ENCODE measurements at regions not wholly inside any gene's neighbourhood (a gene's known extent, or its start where the extent isn't known, plus 50 kb on each side); places are given as distances from the start of the nearest gene placed in this dataset.
"Not testable (repeated sequence)": the region's sequence is repeated elsewhere in the genome, so short reads cannot be mapped to it uniquely, and the experiment has no call there.

- DNase-seq (ENCODE audit: extremely low read depth, low read depth, low spot score), result no peak
Measured at GRCh38 chr5:159493696-159494095, 163.4 kb upstream of the IL12B start.

- no peak for DNase-seq (ENCODE audit: extremely low read depth, low read depth, low spot score)
Measured at GRCh38 chr5:159496773-159497172, 166.5 kb upstream of the IL12B start.

- no peak for DNase-seq (ENCODE audit: extremely low read depth, low read depth, low spot score)
Measured at GRCh38 chr5:159497221-159497620, 166.9 kb upstream of the IL12B start.

- DNase-seq (ENCODE audit: extremely low read depth, low read depth, low spot score), result no peak
Measured at GRCh38 chr5:159498630-159499029, 168.3 kb upstream of the IL12B start.

- DNase-seq (ENCODE audit: extremely low read depth, low read depth, low spot score), result not testable (repeated sequence)
Measured at GRCh38 chr5:159502116-159502515, 171.8 kb upstream of the IL12B start.

- DNase-seq (ENCODE audit: extremely low read depth, low read depth, low spot score), result no peak
Measured at GRCh38 chr5:159503236-159503635, 172.9 kb upstream of the IL12B start.

GRCh38 chr5:159504106-159504856, 174.0 kb upstream of the IL12B start:
- DNase-seq (ENCODE audit: extremely low read depth, low read depth, low spot score), result no peak

GRCh38 chr5:159504857-159505304, 174.6 kb upstream of the IL12B start:
- no peak for DNase-seq (ENCODE audit: extremely low read depth, low read depth, low spot score)

- DNase-seq (ENCODE audit: extremely low read depth, low read depth, low spot score), result no peak
Measured at GRCh38 chr5:159507055-159507454, 176.8 kb upstream of the IL12B start.

GRCh38 chr5:159507661-159508060, 177.4 kb upstream of the IL12B start:
- no peak for DNase-seq (ENCODE audit: extremely low read depth, low read depth, low spot score)

GRCh38 chr5:159508344-159508743, 178.1 kb upstream of the IL12B start:
- DNase-seq (ENCODE audit: extremely low read depth, low read depth, low spot score), result no peak

GRCh38 chr5:159509002-159509660, 178.8 kb upstream of the IL12B start:
- no peak for DNase-seq (ENCODE audit: extremely low read depth, low read depth, low spot score)

- DNase-seq (ENCODE audit: extremely low read depth, low read depth, low spot score), result no peak
Measured at GRCh38 chr5:159510282-159510681, 180.0 kb upstream of the IL12B start.

GRCh38 chr5:159511570-159511969, 181.3 kb upstream of the IL12B start:
- no peak for DNase-seq (ENCODE audit: extremely low read depth, low read depth, low spot score)

- no peak for DNase-seq (ENCODE audit: extremely low read depth, low read depth, low spot score)
Measured at GRCh38 chr5:159512064-159512463, 181.8 kb upstream of the IL12B start.

- no peak for DNase-seq (ENCODE audit: extremely low read depth, low read depth, low spot score)
Measured at GRCh38 chr5:159514229-159514810, 184.0 kb upstream of the IL12B start.

- DNase-seq (ENCODE audit: extremely low read depth, low read depth, low spot score), result no peak
Measured at GRCh38 chr5:159515197-159515596, 184.9 kb upstream of the IL12B start.

- no peak for DNase-seq (ENCODE audit: extremely low read depth, low read depth, low spot score)
Measured at GRCh38 chr5:159515909-159516415, 185.7 kb upstream of the IL12B start.

- no peak for DNase-seq (ENCODE audit: extremely low read depth, low read depth, low spot score)
Measured at GRCh38 chr5:159518371-159518770, 188.1 kb upstream of the IL12B start.

- DNase-seq (ENCODE audit: extremely low read depth, low read depth, low spot score), result no peak
Measured at GRCh38 chr5:159519365-159519764, 189.1 kb upstream of the IL12B start.

GRCh38 chr5:159522841-159523240, 192.6 kb upstream of the IL12B start:
- no peak for DNase-seq (ENCODE audit: extremely low read depth, low read depth, low spot score)

- not testable (repeated sequence) for DNase-seq (ENCODE audit: extremely low read depth, low read depth, low spot score)
Measured at GRCh38 chr5:159524279-159524678, 194.0 kb upstream of the IL12B start.

Data from glomerular endothelial cell (primary cell).